CD4-positive, alpha-beta T cell treated with Interleukin-1 beta for 1 hour (primary cell): ENCODE measurements at regions not wholly inside any gene's neighbourhood (a gene's known extent, or its start where the extent isn't known, plus 50 kb on each side); places are given as distances from the start of the nearest gene placed in this dataset.
"Not testable (repeated sequence)": the region's sequence is repeated elsewhere in the genome, so short reads cannot be mapped to it uniquely, and the experiment has no call there.

Experiments used
- DNase-seq, 2 donors: peaks; one replicate each; pipeline ENCODE4 v3.0.0-alpha.2; 2020 to 2022

GRCh38 chr17:70375813-70376770 is 206.8 kb downstream of the KCNJ2 start:
- DNase-seq: no peak

- no peak for DNase-seq
Observed at GRCh38 chr17:70377654-70378053, 208.3 kb downstream of the KCNJ2 start.

GRCh38 chr17:70378076-70378475 is 208.7 kb downstream of the KCNJ2 start:
- no peak for DNase-seq

- DNase-seq: no peak
Observed at GRCh38 chr17:70379945-70380344, 210.6 kb downstream of the KCNJ2 start.

GRCh38 chr17:70381916-70382315 is 212.6 kb downstream of the KCNJ2 start:
- DNase-seq: not testable (repeated sequence)

GRCh38 chr17:70388326-70388725 is 219.0 kb downstream of the KCNJ2 start:
- DNase-seq: no peak

GRCh38 chr17:70389232-70389757 is 220.0 kb downstream of the KCNJ2 start:
- DNase-seq: not testable (repeated sequence)

- no peak for DNase-seq
Observed at GRCh38 chr17:70390049-70390448, 220.7 kb downstream of the KCNJ2 start.

GRCh38 chr17:70394473-70395232 is 225.3 kb downstream of the KCNJ2 start:
- no peak for DNase-seq

GRCh38 chr17:70405492-70406220 is 236.3 kb downstream of the KCNJ2 start:
- DNase-seq: no peak

GRCh38 chr17:70407506-70407905 is 238.2 kb downstream of the KCNJ2 start:
- DNase-seq: no peak

GRCh38 chr17:70408768-70409167 is 239.4 kb downstream of the KCNJ2 start:
- no peak for DNase-seq

- no peak for DNase-seq
Observed at GRCh38 chr17:70414300-70414699, 245.0 kb downstream of the KCNJ2 start.

- DNase-seq: no peak
Observed at GRCh38 chr17:70420861-70421445, 251.6 kb downstream of the KCNJ2 start.

- DNase-seq: no peak
Observed at GRCh38 chr17:70422862-70423261, 253.5 kb downstream of the KCNJ2 start.

- no peak for DNase-seq
Observed at GRCh38 chr17:70423562-70423961, 254.2 kb downstream of the KCNJ2 start.

GRCh38 chr17:70426752-70427151 is 257.4 kb downstream of the KCNJ2 start:
- DNase-seq: no peak

- no peak for DNase-seq
Observed at GRCh38 chr17:70434536-70435490, 265.5 kb downstream of the KCNJ2 start.

GRCh38 chr17:70437656-70438055 is 268.3 kb downstream of the KCNJ2 start:
- no peak for DNase-seq

- DNase-seq: no peak
Observed at GRCh38 chr17:70446446-70446845, 277.1 kb downstream of the KCNJ2 start.

GRCh38 chr17:70447588-70447987 is 278.3 kb downstream of the KCNJ2 start:
- DNase-seq: no peak
